ENCODE measurements at regions not wholly inside any gene's neighbourhood (a gene's known extent, or its start where the extent isn't known, plus 50 kb on each side); places are given as distances from the start of the nearest gene placed in this dataset.
A peak's percentile ranks its signal among the peaks of the same experiment; 100 is the strongest.

GRCh38 chr2:234607691-234608090 is 110.8 kb upstream of the ARL4C start:
- no peak for ATAC-seq
- intact Hi-C loops (cut with DNase I, micrococcal nuclease), result no loop called here
- DNase-seq, result no peak

DNA sequence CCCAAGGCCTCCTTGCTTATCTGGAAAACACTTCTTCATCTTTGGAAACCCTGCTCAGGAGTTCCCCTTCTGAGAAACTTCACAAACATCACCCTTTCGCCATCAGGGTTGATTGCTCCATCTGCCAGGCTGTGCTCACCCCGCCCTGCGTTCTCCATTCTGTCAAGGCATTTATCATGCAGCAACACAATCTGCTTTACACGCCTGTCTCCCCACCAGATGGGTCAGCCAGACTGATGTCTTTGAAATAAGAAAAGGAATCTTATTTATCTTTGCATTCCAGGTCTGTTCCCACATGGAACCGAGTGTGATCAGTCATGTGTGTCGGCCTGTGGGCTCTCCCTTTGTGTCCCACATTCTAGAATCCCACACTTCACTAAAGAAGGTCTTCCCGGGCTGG is 110.0 kb upstream of the ARL4C start:
- ATAC-seq (no peak), DNase-seq (no peak)
- intact Hi-C loops (cut with DNase I, micrococcal nuclease), result no loop called here

DNA sequence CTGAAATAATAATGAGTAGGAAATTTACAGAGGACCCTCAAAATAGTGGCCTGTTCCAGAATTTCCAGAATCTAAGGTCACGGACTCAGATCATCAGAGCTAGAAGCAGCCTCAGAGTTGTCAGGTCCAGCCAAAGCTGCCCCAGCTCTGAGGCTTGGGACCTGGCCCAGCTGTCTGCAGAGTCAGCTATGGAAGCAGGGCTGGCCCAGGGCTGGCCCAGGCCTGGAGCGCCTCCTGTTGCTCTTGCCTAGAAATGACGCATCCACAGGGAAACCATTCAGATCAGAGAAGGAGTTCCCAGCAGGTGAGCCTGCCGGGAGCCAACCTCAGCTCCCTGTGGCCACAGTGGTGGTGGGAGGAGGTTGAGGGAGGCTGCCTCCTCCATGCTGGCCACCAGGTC is 106.7 kb upstream of the ARL4C start:
- DNase-seq, result no peak
- intact Hi-C loops (cut with DNase I, micrococcal nuclease), result no loop called here
- no peak for ATAC-seq

GRCh38 chr2:234601213-234601612 is 104.3 kb upstream of the ARL4C start:
- no peak for ATAC-seq
- intact Hi-C loops (cut with DNase I, micrococcal nuclease), result no loop called here
- DNase-seq, result no peak

DNA sequence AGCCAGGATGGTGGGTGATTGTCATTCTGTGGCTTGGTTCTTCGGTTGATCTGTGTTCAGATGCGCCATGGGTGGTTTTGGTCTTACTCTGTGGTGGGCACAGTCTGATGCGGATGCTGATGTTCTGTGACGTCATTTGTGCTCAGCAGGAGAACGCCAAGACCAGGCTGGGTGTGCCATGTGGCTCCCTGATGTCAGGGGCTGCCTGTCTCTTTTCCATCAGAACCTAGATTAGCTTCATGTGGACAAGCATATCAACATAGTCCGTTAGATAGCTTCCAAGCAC is 100.6 kb upstream of the ARL4C start:
- intact Hi-C loops (cut with DNase I, micrococcal nuclease), result no loop called here
- ATAC-seq, result no peak
- no peak for DNase-seq

DNA sequence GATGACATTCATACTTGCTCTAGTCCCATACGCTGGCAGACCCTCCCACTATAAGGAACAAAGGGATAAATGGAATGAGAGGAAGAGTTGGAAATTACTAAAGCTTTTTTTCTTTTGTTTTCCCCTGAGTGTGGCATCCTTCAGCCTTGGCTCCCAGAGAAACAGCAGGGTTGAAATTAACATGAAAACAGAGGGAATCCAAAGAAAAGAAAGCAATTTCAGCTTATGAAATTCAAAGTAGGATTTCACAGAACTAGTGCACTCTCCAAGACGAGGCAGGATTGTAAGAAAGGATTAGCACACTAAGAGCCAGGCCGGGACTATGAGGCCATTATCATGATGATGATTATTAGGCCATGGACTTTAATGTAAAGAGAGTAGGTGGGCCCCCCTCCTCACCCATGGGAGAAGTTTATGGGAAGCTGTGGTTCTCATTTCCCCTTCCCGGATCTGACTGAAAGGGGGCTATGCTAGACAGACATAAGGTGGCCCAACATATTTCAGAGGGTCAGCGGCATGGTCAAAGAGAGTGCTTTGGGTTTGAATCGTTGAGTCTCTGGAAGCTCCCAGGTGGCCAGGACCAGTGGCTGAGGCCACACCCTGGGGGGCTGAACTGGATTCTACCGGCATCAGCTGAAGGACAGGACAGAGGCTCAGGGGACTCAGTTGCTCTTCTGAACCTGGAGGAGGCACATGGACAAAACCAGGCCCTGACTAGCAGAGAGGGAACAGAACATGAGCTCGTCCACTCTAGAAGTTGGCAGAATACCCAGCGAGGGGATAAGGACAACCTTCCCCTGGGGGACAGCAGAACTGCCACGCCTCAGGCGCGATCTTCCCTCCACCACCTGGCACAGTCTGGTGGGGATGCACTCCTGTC is 100.1 kb upstream of the ARL4C start:
- ATAC-seq, result no peak
- no peak for DNase-seq
- intact Hi-C loops (cut with DNase I, micrococcal nuclease), result no loop called here

GRCh38 chr2:234595829-234596228 is 98.9 kb upstream of the ARL4C start:
- intact Hi-C loops (cut with DNase I, micrococcal nuclease), result no loop called here
- ATAC-seq (no peak), DNase-seq (no peak)

GRCh38 chr2:234594715-234595114 is 97.8 kb upstream of the ARL4C start:
- DNase-seq (no peak), ATAC-seq (no peak)
- intact Hi-C loops (cut with DNase I, micrococcal nuclease), result no loop called here

DNA sequence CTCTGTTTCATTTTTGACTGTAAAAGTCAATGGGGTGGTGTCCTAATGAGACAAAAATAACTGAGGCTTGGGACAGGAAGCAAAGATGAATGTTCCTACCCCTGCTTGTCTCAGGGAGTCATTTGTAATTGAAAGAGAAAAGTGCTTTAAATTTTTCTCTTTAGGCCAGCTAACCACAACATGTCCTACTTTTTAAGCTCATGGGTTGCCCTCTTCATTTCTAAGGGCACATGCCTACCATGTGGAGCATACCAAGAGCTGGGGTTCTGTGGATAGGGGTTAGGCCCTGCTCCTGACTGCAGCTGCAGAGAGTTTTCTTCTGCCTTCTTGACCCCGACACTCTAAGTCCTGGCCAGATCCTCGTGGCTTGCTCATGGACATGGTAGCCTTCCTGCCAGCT is 96.8 kb upstream of the ARL4C start:
- DNase-seq, result no peak
- ATAC-seq, result no peak
- intact Hi-C loops (cut with DNase I, micrococcal nuclease), result no loop called here

GRCh38 chr2:234592541-234592940 is 95.7 kb upstream of the ARL4C start:
- intact Hi-C loops (cut with DNase I, micrococcal nuclease), result no loop called here
- DNase-seq, result no peak
- no peak for ATAC-seq

GRCh38 chr2:234590076-234590475 is 93.2 kb upstream of the ARL4C start:
- intact Hi-C loops (cut with DNase I, micrococcal nuclease), result no loop called here
- no peak for ATAC-seq
- no peak for DNase-seq

DNA sequence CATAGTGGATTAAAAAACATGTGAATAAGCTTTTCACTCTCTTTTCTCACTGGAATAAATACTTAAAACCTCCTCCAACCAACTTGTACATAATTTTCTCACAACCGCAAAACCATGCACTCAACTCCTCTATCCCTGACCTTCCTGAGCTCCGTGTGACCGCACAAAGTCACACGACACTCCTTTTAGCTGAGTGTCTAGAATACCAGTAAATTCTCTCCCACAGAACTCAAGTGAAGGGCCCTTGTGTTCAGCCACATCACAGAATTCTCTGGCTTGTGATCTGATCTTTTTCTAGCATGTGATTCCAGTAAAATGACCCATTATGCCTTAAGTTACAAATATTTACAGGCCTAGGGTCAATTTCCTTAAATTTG is 91.2 kb upstream of the ARL4C start:
- ATAC-seq (no peak), DNase-seq (no peak)
- intact Hi-C loops (cut with DNase I, micrococcal nuclease), result no loop called here

GRCh38 chr2:234587341-234588053 is 90.6 kb upstream of the ARL4C start:
- intact Hi-C loops (cut with DNase I, micrococcal nuclease), result no loop called here
- no peak for ATAC-seq
- no peak for DNase-seq

DNA sequence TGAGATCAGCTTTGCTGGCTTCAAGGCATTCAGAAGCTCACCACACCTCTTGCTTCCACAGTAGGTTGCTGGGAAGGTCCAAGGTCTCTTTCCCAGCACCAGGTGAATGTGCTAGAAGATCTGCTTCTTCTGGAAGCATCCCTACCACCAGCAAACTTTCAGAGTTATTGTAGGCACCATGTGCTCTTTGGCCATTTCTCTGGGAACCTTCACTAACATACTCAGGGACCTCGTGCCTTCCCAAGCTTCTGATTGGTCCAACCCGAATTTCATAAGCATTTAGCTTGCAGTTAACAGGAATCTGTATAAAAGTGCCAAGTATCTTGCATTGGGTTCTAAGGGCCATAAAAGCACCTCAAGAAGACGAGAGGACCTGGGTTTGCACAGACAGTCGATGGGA is 86.5 kb upstream of the ARL4C start:
- intact Hi-C loops (cut with DNase I, micrococcal nuclease), result no loop called here
- DNase-seq (no peak), ATAC-seq (no peak)

- DNase-seq (no peak), ATAC-seq (no peak)
- intact Hi-C loops (cut with DNase I, micrococcal nuclease), result no loop called here
Measured at GRCh38 chr2:234580686-234581085, 83.8 kb upstream of the ARL4C start.

- ATAC-seq, result no peak
- no peak for DNase-seq
- intact Hi-C loops (cut with DNase I, micrococcal nuclease), result no loop called here
Measured at GRCh38 chr2:234579231-234579962, 82.5 kb upstream of the ARL4C start.

DNA sequence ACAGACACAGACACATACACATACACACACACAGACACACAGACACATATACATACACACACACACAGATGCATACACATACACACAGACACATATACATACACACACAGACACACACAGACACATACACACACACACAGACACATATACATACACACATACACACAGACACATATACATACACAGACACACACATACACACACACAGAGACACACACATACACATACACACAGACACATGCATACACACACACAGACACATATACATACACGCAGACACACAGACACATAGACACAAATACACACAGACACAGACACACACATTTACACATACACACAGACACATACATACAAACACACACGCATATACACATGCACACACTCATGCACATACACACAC is 81.5 kb upstream of the ARL4C start:
- DNase-seq, result no peak
- no peak for ATAC-seq
- intact Hi-C loops (cut with DNase I, micrococcal nuclease), result no loop called here

DNA sequence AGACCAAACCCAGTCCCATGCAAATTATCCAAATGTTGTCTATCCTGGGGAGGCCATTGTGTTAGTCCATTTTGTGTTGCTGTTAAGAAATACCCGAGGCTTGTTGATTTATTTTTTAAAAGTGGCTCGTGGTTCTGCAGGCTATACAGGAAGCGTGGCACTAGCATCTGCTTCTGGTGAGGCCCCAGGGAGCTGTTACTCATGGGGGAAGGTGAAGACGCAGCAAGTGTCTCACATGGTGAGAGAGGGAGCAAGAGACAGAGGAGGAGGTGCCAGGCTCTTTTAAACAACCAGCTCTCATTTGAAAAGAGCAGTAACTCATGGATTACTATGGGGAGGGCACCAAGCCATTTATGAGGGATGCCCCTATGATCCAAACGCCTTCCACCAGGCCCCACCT is 80.3 kb upstream of the ARL4C start:
- ATAC-seq (no peak), DNase-seq (no peak)
- intact Hi-C loops (cut with DNase I, micrococcal nuclease), result no loop called here

DNA sequence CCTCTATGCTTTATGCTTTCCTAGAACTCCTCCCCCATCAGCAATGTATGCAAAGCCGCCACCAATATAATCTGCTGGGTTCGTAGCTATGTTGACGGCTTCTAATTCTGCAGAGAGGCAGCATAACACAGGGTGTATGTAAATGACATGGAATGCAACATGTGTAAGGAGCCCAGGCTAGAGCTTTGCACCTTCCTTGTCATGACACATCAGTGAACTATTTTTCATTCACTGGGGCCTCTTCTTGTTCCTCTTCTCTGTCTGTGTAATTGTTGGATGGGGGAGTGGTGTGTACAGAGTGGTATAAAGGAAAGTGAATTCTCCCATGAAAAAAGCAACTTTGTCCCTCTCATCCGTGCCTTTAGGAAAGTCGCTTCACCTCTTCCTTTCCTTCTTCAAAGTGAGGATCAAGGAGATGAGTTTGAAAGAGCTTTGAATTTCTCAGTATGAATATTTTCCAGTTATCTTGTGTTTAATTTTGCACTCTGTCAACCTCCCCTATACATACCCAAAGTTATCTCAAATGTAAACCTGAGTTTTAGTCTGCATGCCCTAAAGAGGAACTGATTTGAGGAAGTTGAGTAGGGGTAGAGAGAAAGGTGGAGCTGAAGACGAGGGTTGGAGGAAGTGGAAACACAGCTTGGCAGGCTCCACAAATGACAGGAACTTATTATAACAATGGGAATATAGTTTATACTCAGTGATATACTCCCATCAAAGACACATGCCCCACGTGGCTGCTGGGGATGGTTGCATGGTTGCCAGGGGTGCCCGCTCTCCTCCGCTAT is 74.9 kb upstream of the ARL4C start:
- intact Hi-C loops (cut with DNase I, micrococcal nuclease), result no loop called here
- DNase-seq (no peak), ATAC-seq (peak; percentile 46)

DNA sequence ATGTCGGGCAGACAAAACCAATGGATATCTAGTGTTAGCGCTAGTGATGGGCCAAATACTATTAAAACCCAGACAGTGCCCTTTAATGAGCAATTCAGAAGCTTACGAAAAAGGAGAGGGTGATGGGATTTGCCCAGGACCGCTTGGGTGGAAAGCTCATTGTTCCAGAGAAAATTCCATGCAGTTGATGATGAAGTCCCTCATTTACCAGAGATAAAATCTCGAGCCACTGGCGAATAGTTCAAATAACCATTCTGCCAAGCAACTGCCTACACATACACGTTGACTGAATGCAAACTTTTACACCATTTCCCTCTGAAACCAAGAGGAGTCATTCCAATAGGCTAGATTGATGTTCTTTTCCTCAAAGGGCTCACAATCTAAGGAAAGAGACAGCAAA is 73.6 kb upstream of the ARL4C start:
- intact Hi-C loops (cut with DNase I, micrococcal nuclease), result no loop called here
- DNase-seq (no peak), ATAC-seq (no peak)
